ENCODE measurements at regions not wholly inside any gene's neighbourhood (a gene's known extent, or its start where the extent isn't known, plus 50 kb on each side); places are given as distances from the start of the nearest gene placed in this dataset.

DNA sequence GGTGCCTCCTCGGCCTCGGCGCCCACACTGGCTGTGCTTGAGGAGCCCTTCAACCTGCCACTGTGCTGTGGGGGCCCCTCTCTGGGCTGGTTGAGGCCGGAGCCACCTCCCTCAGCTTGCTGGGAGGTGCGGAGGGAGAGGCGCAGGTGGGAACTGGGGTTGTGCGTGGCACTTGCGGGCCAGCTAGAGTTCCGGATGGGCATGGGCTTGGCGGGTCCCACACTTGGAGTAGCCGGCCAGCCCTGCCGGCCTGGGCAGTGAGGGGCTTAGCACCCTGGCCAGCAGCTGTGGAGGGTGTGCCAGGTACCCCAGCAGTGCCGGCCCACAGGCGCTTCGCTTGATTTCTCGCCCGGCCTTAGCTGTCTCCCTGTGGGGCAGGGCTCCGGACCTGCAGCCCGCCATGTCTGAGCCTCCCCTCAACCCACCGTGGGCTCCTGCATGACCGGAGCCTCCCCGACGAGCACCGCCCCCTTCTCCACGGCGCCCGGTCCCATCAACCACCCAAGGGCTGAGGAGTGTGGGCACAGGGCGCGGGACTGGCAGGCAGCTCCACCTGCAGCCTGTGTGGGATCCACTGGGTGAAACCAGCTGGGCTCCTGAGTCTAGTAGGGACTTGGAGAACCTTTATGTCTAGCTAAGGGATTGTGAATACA, 723.8 kb downstream of the DIAPH3 start:
- no peak for FAIRE-seq
- BruUV-seq (replicated peaks) = no TSS peak
- no peaks in the 10 kb centered on the region for H3K4me1 ChIP-seq (ENCODE audit: control insufficient read depth, insufficient read depth, low read length)
- TF ChIP-seq FOXM1 (IDR thresholded peaks at IDR 0.05; ENCODE audit: low read depth, low read length) (no peak), TAF1 (IDR thresholded peaks at IDR 0.05; ENCODE audit: borderline replicate concordance, low read depth, low read length) (no peak), ZNF384 (IDR thresholded peaks at IDR 0.05; ENCODE audit: borderline replicate concordance, low read depth, low read length) (no peak), MEF2A (IDR thresholded peaks at IDR 0.05; ENCODE audit: insufficient read depth, low read depth, low read length) (no peak), ZZZ3 (IDR thresholded peaks at IDR 0.05; ENCODE audit: control insufficient read depth, insufficient read length, low read depth) (no peak), TCF12 (IDR thresholded peaks at IDR 0.05; ENCODE audit: low read depth, low read length) (no peak), MTA2 (IDR thresholded peaks at IDR 0.05; ENCODE audit: low read depth) (no peak), SMAD5 (IDR thresholded peaks at IDR 0.05; ENCODE audit: low read depth) (no peak), CBX5 (IDR thresholded peaks at IDR 0.05; ENCODE audit: low read depth) (no peak), MYB (IDR thresholded peaks at IDR 0.05; ENCODE audit: borderline replicate concordance, low read depth, low read length) (no peak), IKZF1 (conservative IDR thresholded peaks at IDR 0.05) (no peak), EED (IDR thresholded peaks at IDR 0.05; ENCODE audit: low read depth) (no peak), SPI1 (IDR thresholded peaks at IDR 0.05; ENCODE audit: borderline replicate concordance, insufficient read depth, low read depth, low read length) (no peak), JUND (IDR thresholded peaks at IDR 0.05; ENCODE audit: low read depth, low read length) (no peak)
- TF ChIP-seq, protein P1, sequence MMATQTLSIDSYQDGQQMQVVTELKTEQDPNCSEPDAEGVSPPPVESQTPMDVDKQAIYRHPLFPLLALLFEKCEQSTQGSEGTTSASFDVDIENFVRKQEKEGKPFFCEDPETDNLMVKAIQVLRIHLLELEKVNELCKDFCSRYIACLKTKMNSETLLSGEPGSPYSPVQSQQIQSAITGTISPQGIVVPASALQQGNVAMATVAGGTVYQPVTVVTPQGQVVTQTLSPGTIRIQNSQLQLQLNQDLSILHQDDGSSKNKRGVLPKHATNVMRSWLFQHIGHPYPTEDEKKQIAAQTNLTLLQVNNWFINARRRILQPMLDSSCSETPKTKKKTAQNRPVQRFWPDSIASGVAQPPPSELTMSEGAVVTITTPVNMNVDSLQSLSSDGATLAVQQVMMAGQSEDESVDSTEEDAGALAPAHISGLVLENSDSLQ (IDR thresholded peaks at IDR 0.05) = no peak
- TF ChIP-seq, protein P2, sequence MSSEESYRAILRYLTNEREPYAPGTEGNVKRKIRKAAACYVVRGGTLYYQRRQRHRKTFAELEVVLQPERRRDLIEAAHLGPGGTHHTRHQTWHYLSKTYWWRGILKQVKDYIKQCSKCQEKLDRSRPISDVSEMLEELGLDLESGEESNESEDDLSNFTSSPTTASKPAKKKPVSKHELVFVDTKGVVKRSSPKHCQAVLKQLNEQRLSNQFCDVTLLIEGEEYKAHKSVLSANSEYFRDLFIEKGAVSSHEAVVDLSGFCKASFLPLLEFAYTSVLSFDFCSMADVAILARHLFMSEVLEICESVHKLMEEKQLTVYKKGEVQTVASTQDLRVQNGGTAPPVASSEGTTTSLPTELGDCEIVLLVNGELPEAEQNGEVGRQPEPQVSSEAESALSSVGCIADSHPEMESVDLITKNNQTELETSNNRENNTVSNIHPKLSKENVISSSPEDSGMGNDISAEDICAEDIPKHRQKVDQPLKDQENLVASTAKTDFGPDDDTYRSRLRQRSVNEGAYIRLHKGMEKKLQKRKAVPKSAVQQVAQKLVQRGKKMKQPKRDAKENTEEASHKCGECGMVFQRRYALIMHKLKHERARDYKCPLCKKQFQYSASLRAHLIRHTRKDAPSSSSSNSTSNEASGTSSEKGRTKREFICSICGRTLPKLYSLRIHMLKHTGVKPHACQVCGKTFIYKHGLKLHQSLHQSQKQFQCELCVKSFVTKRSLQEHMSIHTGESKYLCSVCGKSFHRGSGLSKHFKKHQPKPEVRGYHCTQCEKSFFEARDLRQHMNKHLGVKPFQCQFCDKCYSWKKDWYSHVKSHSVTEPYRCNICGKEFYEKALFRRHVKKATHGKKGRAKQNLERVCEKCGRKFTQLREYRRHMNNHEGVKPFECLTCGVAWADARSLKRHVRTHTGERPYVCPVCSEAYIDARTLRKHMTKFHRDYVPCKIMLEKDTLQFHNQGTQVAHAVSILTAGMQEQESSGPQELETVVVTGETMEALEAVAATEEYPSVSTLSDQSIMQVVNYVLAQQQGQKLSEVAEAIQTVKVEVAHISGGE (CRISPR knock-in tag; IDR thresholded peaks at IDR 0.05) = no peak

More for the DNA sequence above, 723.8 kb downstream of the DIAPH3 start:
- intact Hi-C loops (cut with micrococcal nuclease; ENCODE audit: unreplicated experiment) (no loop called here), in situ Hi-C loops (cut with MboI) (no loop called here)
- DNase-seq (ENCODE audit: low read depth, low spot score) (no peak), ATAC-seq (no peak)
- H2AFZ ChIP-seq (ENCODE audit: control insufficient read depth, low read depth, low read length) = no peak overlapping the region
- H3K79me2 ChIP-seq (ENCODE audit: control insufficient read depth, insufficient read depth, low read length) = no peaks in the 10 kb centered on the region
- H3K27ac ChIP-seq (ENCODE audit: control insufficient read depth, insufficient read depth) = no peak overlapping the region
- H3K4me2 ChIP-seq (ENCODE audit: control insufficient read depth, insufficient read depth) = no peak overlapping the region
- H3K4me3 ChIP-seq = no peak overlapping the region
- POLR2A ChIA-PET = no interaction called here
- 52% methylated on average over 29 of the region's 29 CpGs for WGBS (ENCODE audit: insufficient coverage, insufficient replicate concordance, low lambda C conversion rate, missing lambda C conversion rate)
- no peaks in the 10 kb centered on the region for H4K20me1 ChIP-seq (ENCODE audit: control insufficient read depth, insufficient read depth)
- CTCF ChIA-PET = no interaction called here
- no peaks in the 10 kb centered on the region for H3K27me3 ChIP-seq (replicated peaks in 1 of 2; ENCODE audit: control insufficient read depth in 2 of 2, insufficient read depth in 2 of 2, low read length in 1 of 2)
- no peak overlapping the region for H3K9ac ChIP-seq (ENCODE audit: control insufficient read depth, insufficient read depth, low read length)
- no peaks in the 10 kb centered on the region for H3K9me3 ChIP-seq (replicated peaks; ENCODE audit: control insufficient read depth, insufficient read depth, low read length)
- SMC1A ChIA-PET (ENCODE audit: uncharacterized antibody, unreplicated experiment) = interaction anchor here (1.3 kb wide), 1 partner anchor 18 kb away, joined by 3 read pairs; no protein-coding TSS in a partner anchor
- H3K36me3 ChIP-seq (ENCODE audit: control insufficient read depth in 2 of 2, insufficient read depth in 2 of 2, low read length in 1 of 2) = no peaks in the 10 kb centered on the region
- RAD21 ChIA-PET (ENCODE audit: unreplicated experiment) = no interaction called here
